SU-DHL-6 (cell line): ENCODE measurements at regions not wholly inside any gene's neighbourhood (a gene's known extent, or its start where the extent isn't known, plus 50 kb on each side); places are given as distances from the start of the nearest gene placed in this dataset.

Source experiments
- H2AFZ ChIP-seq: fragments of 200-600 bp; sonication (generic); 2 replicates; pipeline ENCODE4 v1.6.1; 2014; ENCODE audit warnings: low read depth, mild to moderate bottlenecking, moderate library complexity, mixed read lengths, antibody characterized with exemption, low read length; ENCODE audit not compliant: severe bottlenecking
- H3F3A ChIP-seq: fragments of 200-600 bp; shearing (Covaris generic); 2 replicates; pipeline ENCODE4 v1.6.0; 2016; ENCODE audit warnings: antibody characterized with exemption, mild to moderate bottlenecking; ENCODE audit not compliant: insufficient read depth
- H3K27ac ChIP-seq: fragments of 200-600 bp; sonication (generic); 2 replicates; pipeline ENCODE4 v1.5.1; 2016; ENCODE audit warnings: low read depth, mild to moderate bottlenecking, low read length, moderate library complexity, mixed read lengths
- H3K27me3 ChIP-seq: fragments of 200-600 bp; sonication (generic), shearing (Covaris generic); 2 replicates; pipeline ENCODE4 v1.6.0; 2014; ENCODE audit warnings: mild to moderate bottlenecking, low read length
- H3K36me3 ChIP-seq: fragments of 200-600 bp; sonication (generic); 2 replicates; pipeline ENCODE4 v1.6.1; 2014; ENCODE audit warnings: mild to moderate bottlenecking, low read length, mixed read lengths
- H3K4me2 ChIP-seq: fragments of 300-600, 200-600 bp; shearing (Covaris generic), sonication (generic); 2 replicates; pipeline ENCODE4 v1.6.0; 2014; ENCODE audit warnings: low read length, low read depth, mild to moderate bottlenecking; ENCODE audit not compliant: poor library complexity, severe bottlenecking
- H3K4me3 ChIP-seq: fragments of 200-600 bp; sonication (generic); 2 replicates; pipeline ENCODE4 v1.5.1; 2014; ENCODE audit warnings: antibody characterized with exemption, low read length, mild to moderate bottlenecking, mixed read lengths; ENCODE audit not compliant: insufficient read depth, poor library complexity, severe bottlenecking
- H3K79me2 ChIP-seq: fragments of 200-600 bp; sonication (generic); 2 replicates; pipeline ENCODE4 v1.6.1; 2014; ENCODE audit warnings: mild to moderate bottlenecking, low read length, moderate library complexity; ENCODE audit not compliant: insufficient read depth
- H3K9ac ChIP-seq: fragments of 200-600 bp; sonication (generic); 2 replicates; pipeline ENCODE4 v1.7.0; 2014; ENCODE audit warnings: mild to moderate bottlenecking, low read length
- H3K9me2 ChIP-seq: fragments of 200-600 bp; sonication (generic); replicated peaks from 2 replicates; pipeline ENCODE4 v1.6.1; 2014; ENCODE audit warnings: low read length; ENCODE audit not compliant: insufficient read depth
- H3K9me3 ChIP-seq: fragments of 200-600 bp; sonication (generic); 2 replicates; pipeline ENCODE4 v1.6.1; 2014; ENCODE audit warnings: low read length, mixed read lengths; ENCODE audit not compliant: insufficient read depth
- H4K20me1 ChIP-seq: fragments of 200-600 bp; sonication (generic); 2 replicates; pipeline ENCODE4 v1.6.1; 2014; ENCODE audit warnings: low read depth, mild to moderate bottlenecking, antibody characterized with exemption, low read length, moderate library complexity, mixed read lengths
- EZH2phosphoT487 ChIP-seq: fragments of 200-600 bp; sonication (generic), shearing (Covaris generic); conservative IDR thresholded peaks from 2 replicates; pipeline ENCODE4 v1.6.1; 2018; ENCODE audit warnings: mild to moderate bottlenecking, antibody characterized with exemption, low read length, moderate library complexity, mixed read lengths
- TF ChIP-seq, protein P1 (sequence below): fragments of 200-600 bp; sonication (generic); IDR thresholded peaks from one replicate; pipeline ENCODE4 v1.5.1; 2017; ENCODE audit warnings: antibody characterized with exemption, mild to moderate bottlenecking, low read length, moderate library complexity; ENCODE audit not compliant: insufficient read depth, poor library complexity, severe bottlenecking

DNA sequence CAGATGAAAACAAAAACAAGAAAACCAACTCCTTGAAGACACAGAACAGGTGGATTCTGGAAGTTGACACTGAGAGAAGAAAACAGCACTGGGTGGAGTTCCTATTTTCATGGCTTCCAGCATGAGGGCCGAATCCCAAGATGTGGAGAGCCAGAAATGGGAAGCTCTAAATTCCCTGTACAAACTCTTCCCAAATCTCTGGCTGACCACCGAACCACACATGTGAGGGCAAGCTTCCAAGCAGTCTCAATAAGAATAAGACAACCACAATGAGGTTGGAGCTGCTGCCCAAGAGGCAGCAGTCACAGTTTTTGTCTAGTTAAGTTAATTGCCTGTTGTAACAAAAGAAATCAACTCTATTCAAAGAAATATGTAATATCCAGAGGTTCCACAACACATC lies 339.3 kb upstream of the SLC30A5 start:
- Histone ChIP-seq H3F3A (no peaks in the 10 kb centered on the region), H3K79me2 (no peaks in the 10 kb centered on the region), H3K36me3 (no peaks in the 10 kb centered on the region), H3K27me3 (no peaks in the 10 kb centered on the region), H3K9ac (no peak overlapping the region), H3K9me3 (no peaks in the 10 kb centered on the region), H3K4me3 (no peak overlapping the region), H4K20me1 (no peaks in the 10 kb centered on the region), H3K27ac (no peak overlapping the region), H2AFZ (no peak overlapping the region), H3K4me2 (no peak overlapping the region), H3K9me2 (no peaks in the 10 kb centered on the region)
- TF ChIP-seq EZH2phosphoT487: no peak
- TF ChIP-seq, protein P1, sequence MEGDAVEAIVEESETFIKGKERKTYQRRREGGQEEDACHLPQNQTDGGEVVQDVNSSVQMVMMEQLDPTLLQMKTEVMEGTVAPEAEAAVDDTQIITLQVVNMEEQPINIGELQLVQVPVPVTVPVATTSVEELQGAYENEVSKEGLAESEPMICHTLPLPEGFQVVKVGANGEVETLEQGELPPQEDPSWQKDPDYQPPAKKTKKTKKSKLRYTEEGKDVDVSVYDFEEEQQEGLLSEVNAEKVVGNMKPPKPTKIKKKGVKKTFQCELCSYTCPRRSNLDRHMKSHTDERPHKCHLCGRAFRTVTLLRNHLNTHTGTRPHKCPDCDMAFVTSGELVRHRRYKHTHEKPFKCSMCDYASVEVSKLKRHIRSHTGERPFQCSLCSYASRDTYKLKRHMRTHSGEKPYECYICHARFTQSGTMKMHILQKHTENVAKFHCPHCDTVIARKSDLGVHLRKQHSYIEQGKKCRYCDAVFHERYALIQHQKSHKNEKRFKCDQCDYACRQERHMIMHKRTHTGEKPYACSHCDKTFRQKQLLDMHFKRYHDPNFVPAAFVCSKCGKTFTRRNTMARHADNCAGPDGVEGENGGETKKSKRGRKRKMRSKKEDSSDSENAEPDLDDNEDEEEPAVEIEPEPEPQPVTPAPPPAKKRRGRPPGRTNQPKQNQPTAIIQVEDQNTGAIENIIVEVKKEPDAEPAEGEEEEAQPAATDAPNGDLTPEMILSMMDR: no peak

DNA sequence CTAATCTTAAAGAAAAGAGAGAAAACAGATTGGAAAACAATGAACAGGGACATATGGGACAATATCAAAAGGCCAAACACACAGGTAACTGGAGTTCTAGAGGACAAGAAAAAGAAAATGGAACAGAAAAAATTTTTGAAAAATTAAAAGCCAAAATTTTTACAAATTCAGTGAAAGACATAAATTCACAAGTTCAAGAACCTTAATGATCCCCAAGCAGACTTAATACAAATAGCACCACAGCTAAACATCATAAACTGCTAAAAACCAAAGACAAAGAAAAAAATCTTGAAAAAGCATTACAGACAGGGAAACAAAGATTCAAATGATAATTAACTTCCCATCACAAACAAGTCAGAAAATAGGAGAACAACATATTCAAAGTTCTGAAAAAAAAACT lies 338.5 kb upstream of the SLC30A5 start:
- no peak overlapping the region for H3K4me2 ChIP-seq
- H3K9me2 ChIP-seq: no peaks in the 10 kb centered on the region
- no peaks in the 10 kb centered on the region for H3K27me3 ChIP-seq
- TF ChIP-seq, protein P1: no peak
- TF ChIP-seq EZH2phosphoT487: no peak
- H3K9me3 ChIP-seq: no peaks in the 10 kb centered on the region
- no peaks in the 10 kb centered on the region for H3K36me3 ChIP-seq
- no peak overlapping the region for H3K4me3 ChIP-seq
- no peaks in the 10 kb centered on the region for H3K79me2 ChIP-seq
- H3K27ac ChIP-seq: no peak overlapping the region
- H4K20me1 ChIP-seq: no peaks in the 10 kb centered on the region
- H3F3A ChIP-seq: no peaks in the 10 kb centered on the region
- no peak overlapping the region for H3K9ac ChIP-seq
- no peak overlapping the region for H2AFZ ChIP-seq

DNA sequence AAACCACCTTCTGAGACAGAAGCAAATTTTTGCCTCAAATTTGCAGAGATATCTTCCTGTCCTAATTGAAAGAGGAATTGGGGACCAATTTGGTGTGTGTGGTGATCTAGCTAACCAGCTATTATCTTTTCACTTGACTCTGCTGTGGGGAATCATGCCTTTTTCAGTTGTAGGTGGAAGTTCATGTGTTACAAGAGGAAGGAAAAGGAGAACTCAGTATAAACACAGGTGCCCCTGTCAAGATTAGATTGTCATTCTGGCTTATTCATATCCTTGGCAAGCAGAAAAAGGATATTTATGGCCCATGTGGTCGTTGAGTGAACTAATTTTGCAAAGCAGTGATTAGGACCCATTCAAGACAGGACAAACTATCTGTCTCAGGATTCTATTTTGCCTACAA lies 336.8 kb upstream of the SLC30A5 start:
- Histone ChIP-seq H3K4me2 (no peak overlapping the region), H3F3A (no peaks in the 10 kb centered on the region), H3K79me2 (no peaks in the 10 kb centered on the region), H3K9ac (no peak overlapping the region), H3K27me3 (no peaks in the 10 kb centered on the region), H3K9me2 (no peaks in the 10 kb centered on the region), H3K36me3 (no peaks in the 10 kb centered on the region), H2AFZ (no peak overlapping the region), H3K27ac (no peak overlapping the region), H3K4me3 (no peak overlapping the region), H4K20me1 (no peaks in the 10 kb centered on the region), H3K9me3 (no peaks in the 10 kb centered on the region)
- TF ChIP-seq EZH2phosphoT487: no peak
- TF ChIP-seq, protein P1: no peak
